ENCODE measurements at regions not wholly inside any gene's neighbourhood (a gene's known extent, or its start where the extent isn't known, plus 50 kb on each side); places are given as distances from the start of the nearest gene placed in this dataset.

DNA sequence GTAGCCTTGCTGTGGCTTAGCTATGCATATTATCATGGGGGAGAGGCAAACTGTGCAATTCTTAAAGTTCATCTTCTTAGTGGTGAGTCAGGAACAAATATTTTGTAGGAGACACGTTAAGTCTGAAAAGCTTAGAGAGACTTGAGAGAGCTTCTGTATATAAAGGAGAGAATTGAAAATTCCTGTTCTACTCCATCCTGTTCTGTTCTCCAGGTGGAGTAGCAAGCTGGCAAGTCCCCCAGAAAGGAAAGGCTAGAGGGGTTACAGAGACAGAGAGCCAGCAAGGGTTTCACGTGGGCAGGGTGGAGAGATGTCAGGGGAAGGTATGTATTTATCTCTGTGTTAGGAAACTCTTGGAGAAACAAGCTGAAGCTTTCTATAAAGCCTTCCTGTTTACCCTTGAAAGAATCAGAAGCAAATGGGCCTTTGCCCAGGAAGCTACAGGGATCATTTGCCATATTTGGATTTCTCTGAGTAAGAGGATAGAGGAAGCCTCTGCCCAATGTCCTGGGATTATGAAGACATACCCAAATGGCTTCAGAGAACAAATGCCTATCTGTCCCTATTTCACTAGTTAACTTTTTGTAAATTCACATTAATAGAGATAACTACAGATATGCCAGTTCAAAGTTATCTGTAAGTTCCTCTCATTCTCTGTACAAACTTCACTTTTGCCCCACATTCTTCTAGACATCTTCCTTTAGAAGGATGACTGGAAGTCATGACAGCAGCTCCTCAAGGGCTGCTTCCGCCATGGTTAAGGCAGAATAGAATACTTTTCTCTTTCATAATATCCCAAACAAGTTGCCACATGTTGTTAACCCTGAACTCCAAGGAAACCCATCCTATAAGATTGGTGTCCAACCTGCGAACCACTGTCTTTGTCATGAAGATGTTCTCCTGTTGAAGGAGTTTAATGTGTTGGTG, 126.7 kb upstream of the NEDD9 start (continued):
- peak; percentile 10; the same call in 1 of the 2 replicates for TF ChIP-seq CEBPB (IDR thresholded peaks at IDR 0.05; ENCODE audit: borderline replicate concordance, low read depth, low read length)
- TF ChIP-seq, protein P1, sequence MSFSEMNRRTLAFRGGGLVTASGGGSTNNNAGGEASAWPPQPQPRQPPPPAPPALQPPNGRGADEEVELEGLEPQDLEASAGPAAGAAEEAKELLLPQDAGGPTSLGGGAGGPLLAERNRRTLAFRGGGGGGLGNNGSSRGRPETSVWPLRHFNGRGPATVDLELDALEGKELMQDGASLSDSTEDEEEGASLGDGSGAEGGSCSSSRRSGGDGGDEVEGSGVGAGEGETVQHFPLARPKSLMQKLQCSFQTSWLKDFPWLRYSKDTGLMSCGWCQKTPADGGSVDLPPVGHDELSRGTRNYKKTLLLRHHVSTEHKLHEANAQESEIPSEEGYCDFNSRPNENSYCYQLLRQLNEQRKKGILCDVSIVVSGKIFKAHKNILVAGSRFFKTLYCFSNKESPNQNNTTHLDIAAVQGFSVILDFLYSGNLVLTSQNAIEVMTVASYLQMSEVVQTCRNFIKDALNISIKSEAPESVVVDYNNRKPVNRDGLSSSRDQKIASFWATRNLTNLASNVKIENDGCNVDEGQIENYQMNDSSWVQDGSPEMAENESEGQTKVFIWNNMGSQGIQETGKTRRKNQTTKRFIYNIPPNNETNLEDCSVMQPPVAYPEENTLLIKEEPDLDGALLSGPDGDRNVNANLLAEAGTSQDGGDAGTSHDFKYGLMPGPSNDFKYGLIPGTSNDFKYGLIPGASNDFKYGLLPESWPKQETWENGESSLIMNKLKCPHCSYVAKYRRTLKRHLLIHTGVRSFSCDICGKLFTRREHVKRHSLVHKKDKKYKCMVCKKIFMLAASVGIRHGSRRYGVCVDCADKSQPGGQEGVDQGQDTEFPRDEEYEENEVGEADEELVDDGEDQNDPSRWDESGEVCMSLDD (CRISPR knock-in tag; IDR thresholded peaks at IDR 0.05; ENCODE audit: borderline replicate concordance), result no peak
- 0 out of 2 replicates have a peak, but pooled peaks have one; percentile 51 for TF ChIP-seq SOX13 (IDR thresholded peaks at IDR 0.05)
- TF ChIP-seq SOX13 (CRISPR knock-in tag; conservative IDR thresholded peaks at IDR 0.05 in 1 of 2, IDR thresholded peaks at IDR 0.05 in 1 of 2), result peak in 1 of 2 experiments; percentile 78; a peak in 1 of 4 replicates
- peak; percentile 62; the same call in 1 of the 2 replicates for TF ChIP-seq ZNF792 (CRISPR knock-in tag; IDR thresholded peaks at IDR 0.05)
- TF ChIP-seq, protein P2, sequence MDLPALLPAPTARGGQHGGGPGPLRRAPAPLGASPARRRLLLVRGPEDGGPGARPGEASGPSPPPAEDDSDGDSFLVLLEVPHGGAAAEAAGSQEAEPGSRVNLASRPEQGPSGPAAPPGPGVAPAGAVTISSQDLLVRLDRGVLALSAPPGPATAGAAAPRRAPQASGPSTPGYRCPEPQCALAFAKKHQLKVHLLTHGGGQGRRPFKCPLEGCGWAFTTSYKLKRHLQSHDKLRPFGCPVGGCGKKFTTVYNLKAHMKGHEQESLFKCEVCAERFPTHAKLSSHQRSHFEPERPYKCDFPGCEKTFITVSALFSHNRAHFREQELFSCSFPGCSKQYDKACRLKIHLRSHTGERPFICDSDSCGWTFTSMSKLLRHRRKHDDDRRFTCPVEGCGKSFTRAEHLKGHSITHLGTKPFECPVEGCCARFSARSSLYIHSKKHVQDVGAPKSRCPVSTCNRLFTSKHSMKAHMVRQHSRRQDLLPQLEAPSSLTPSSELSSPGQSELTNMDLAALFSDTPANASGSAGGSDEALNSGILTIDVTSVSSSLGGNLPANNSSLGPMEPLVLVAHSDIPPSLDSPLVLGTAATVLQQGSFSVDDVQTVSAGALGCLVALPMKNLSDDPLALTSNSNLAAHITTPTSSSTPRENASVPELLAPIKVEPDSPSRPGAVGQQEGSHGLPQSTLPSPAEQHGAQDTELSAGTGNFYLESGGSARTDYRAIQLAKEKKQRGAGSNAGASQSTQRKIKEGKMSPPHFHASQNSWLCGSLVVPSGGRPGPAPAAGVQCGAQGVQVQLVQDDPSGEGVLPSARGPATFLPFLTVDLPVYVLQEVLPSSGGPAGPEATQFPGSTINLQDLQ (CRISPR knock-in tag; IDR thresholded peaks at IDR 0.05), result no peak
- no peak for TF ChIP-seq GZF1 (CRISPR knock-in tag; IDR thresholded peaks at IDR 0.05)
- TF ChIP-seq REPIN1 (CRISPR knock-in tag; IDR thresholded peaks at IDR 0.05; ENCODE audit: borderline replicate concordance, low read depth), result 0 out of 2 replicates have a peak, but pooled peaks have one; percentile 25
- TF ChIP-seq ELF1 (CRISPR knock-in tag; IDR thresholded peaks at IDR 0.05), result peak; percentile 70
- no peak; the same call in 1 of the 2 replicates for TF ChIP-seq RXRA (CRISPR knock-in tag; IDR thresholded peaks at IDR 0.05)
- TF ChIP-seq HNF4A (CRISPR knock-in tag; IDR thresholded peaks at IDR 0.05), result peak; percentile 73
- TF ChIP-seq PRMT3 (CRISPR knock-in tag; IDR thresholded peaks at IDR 0.05; ENCODE audit: borderline replicate concordance, low read depth), result no peak
- TF ChIP-seq ZFP37 (CRISPR knock-in tag; IDR thresholded peaks at IDR 0.05; ENCODE audit: borderline replicate concordance), result peak; percentile 72; the same call in 1 of the 2 replicates
- no peak for TF ChIP-seq KLF15 (CRISPR knock-in tag; IDR thresholded peaks at IDR 0.05; ENCODE audit: borderline replicate concordance)
- TF ChIP-seq, protein P3, sequence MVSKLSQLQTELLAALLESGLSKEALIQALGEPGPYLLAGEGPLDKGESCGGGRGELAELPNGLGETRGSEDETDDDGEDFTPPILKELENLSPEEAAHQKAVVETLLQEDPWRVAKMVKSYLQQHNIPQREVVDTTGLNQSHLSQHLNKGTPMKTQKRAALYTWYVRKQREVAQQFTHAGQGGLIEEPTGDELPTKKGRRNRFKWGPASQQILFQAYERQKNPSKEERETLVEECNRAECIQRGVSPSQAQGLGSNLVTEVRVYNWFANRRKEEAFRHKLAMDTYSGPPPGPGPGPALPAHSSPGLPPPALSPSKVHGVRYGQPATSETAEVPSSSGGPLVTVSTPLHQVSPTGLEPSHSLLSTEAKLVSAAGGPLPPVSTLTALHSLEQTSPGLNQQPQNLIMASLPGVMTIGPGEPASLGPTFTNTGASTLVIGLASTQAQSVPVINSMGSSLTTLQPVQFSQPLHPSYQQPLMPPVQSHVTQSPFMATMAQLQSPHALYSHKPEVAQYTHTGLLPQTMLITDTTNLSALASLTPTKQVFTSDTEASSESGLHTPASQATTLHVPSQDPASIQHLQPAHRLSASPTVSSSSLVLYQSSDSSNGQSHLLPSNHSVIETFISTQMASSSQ (IDR thresholded peaks at IDR 0.05; ENCODE audit: low read depth), result 0 out of 2 replicates have a peak, but pooled peaks have one; percentile 50
- TF ChIP-seq, protein P3 (CRISPR knock-in tag; IDR thresholded peaks at IDR 0.05; ENCODE audit: borderline replicate concordance), result no peak
- peak; percentile 65 for TF ChIP-seq BCL6 (CRISPR knock-in tag; IDR thresholded peaks at IDR 0.05)
- peak; percentile 62 for TF ChIP-seq TCF7 (IDR thresholded peaks at IDR 0.05; ENCODE audit: low read depth)

Measured in HepG2 (cell line).